K562 (cell line): ENCODE measurements at regions not wholly inside any gene's neighbourhood (a gene's known extent, or its start where the extent isn't known, plus 50 kb on each side); places are given as distances from the start of the nearest gene placed in this dataset.

ENCODE experiments used
- ARID1B ChIP-seq: fragments of 450-650 bp; IDR thresholded peaks from 2 replicates; pipeline ENCODE4 v1.6.1; 2016; ENCODE audit warnings: antibody characterized with exemption, mild to moderate bottlenecking, inconsistent platforms
- CBX5 ChIP-seq: IDR thresholded peaks from 2 replicates; pipeline ENCODE4 v1.6.1; 2014; ENCODE audit warnings: low read depth, borderline replicate concordance
- CHCHD3 ChIP-seq: fragments of 250-450 bp; sonication (Bioruptor Pico); IDR thresholded peaks from 2 replicates; pipeline ENCODE4 v2.1.2; 2022; ENCODE audit warnings: mild to moderate bottlenecking
- DDX20 ChIP-seq: fragments of 450-650 bp; IDR thresholded peaks from 2 replicates; pipeline ENCODE4 v1.6.1; 2016; ENCODE audit warnings: missing genetic modification characterization, low read depth, mild to moderate bottlenecking, missing compliant biosample characterization, moderate library complexity
- EP300 ChIP-seq: IDR thresholded peaks from 2 replicates; pipeline ENCODE4 v1.6.1; 2012; ENCODE audit warnings: low read length, improper control_type of control experiment
- ETV6 ChIP-seq, 3 experiments: fragments of 150-350 bp in 1 of 3; sonication (generic) in 1 of 3; formaldehyde crosslinking in 1 of 3; IDR thresholded peaks; 2 replicates each; pipeline versions ENCODE4 v1.6.1 to v1.8.0; 2014 to 2022; ENCODE audit warnings: borderline replicate concordance in 2 of 3, low read depth in 2 of 3, antibody characterized with exemption in 1 of 3, low read length in 1 of 3, mild to moderate bottlenecking in 1 of 3, missing genetic modification reagents in 1 of 3
- HSF4 ChIP-seq: fragments of 250-450 bp; sonication (Bioruptor Pico); IDR thresholded peaks from 2 replicates; pipeline ENCODE4 v2.1.2; 2022; ENCODE audit warnings: mild to moderate bottlenecking, moderate library complexity, borderline replicate concordance
- NBN ChIP-seq: fragments of 450-650 bp; IDR thresholded peaks from 2 replicates; pipeline ENCODE4 v1.6.1; 2016; ENCODE audit warnings: low read depth, mild to moderate bottlenecking
- POLR2AphosphoS5 ChIP-seq: IDR thresholded peaks from 2 replicates; pipeline ENCODE4 v1.6.1; 2011; ENCODE audit warnings: mild to moderate bottlenecking, low read depth, low read length, moderate library complexity; ENCODE audit not compliant: control insufficient read depth, insufficient read depth
- PRMT5 ChIP-seq: sonication (generic); formaldehyde crosslinking; IDR thresholded peaks from 2 replicates; pipeline ENCODE4 v1.5.0; 2020; ENCODE audit warnings: missing genetic modification reagents
- SNIP1 ChIP-seq: fragments of 450-650 bp; IDR thresholded peaks from 2 replicates; pipeline ENCODE4 v1.7.1; 2017; ENCODE audit warnings: low read depth, mild to moderate bottlenecking
- SREBF1 ChIP-seq: fragments of 150-350 bp; IDR thresholded peaks from 2 replicates; pipeline ENCODE4 v1.6.1; 2014; ENCODE audit warnings: antibody characterized with exemption, low read depth, low read length, borderline replicate concordance
- ZNF197 ChIP-seq: fragments of 200-800 bp; sonication (Bioruptor generic); IDR thresholded peaks from 2 replicates; pipeline ENCODE4 v1.6.1; 2016; ENCODE audit warnings: low read depth, missing genetic modification characterization, missing compliant biosample characterization
- ZNF764 ChIP-seq: fragments of 250-450 bp; sonication (Bioruptor Pico); IDR thresholded peaks from 2 replicates; pipeline ENCODE4 v1.4.0; 2020; ENCODE audit warnings: low read depth, mild to moderate bottlenecking, moderate library complexity
- TF ChIP-seq, protein P1 (sequence below), 2 experiments: IDR thresholded peaks in 1 of 2; conservative IDR thresholded peaks in 1 of 2; 2 replicates each; pipeline ENCODE4 v1.6.1; 2016; ENCODE audit warnings: low read depth in 2 of 2, mild to moderate bottlenecking in 1 of 2, missing compliant biosample characterization in 1 of 2, missing genetic modification characterization in 1 of 2, moderate library complexity in 1 of 2
- TF ChIP-seq, protein P2 (sequence below): fragments of 250-450 bp; sonication (Bioruptor Pico); IDR thresholded peaks from 2 replicates; pipeline ENCODE4 v1.4.0; 2020
- TF ChIP-seq, protein P3 (sequence below): sonication (generic); formaldehyde crosslinking; IDR thresholded peaks from 2 replicates; pipeline ENCODE4 v1.8.0; 2022; ENCODE audit warnings: mild to moderate bottlenecking, missing genetic modification reagents
- TF ChIP-seq, protein P4 (sequence below): fragments of 250-450 bp; sonication (Bioruptor Pico); IDR thresholded peaks from 2 replicates; pipeline ENCODE4 v1.8.0; 2022; ENCODE audit warnings: moderate library complexity, mild to moderate bottlenecking, inconsistent platforms
- TF ChIP-seq, protein P5 (sequence below): sonication (generic); formaldehyde crosslinking; IDR thresholded peaks from 2 replicates; pipeline ENCODE4 v1.8.1; 2023; ENCODE audit warnings: mild to moderate bottlenecking, missing genetic modification reagents

DNA sequence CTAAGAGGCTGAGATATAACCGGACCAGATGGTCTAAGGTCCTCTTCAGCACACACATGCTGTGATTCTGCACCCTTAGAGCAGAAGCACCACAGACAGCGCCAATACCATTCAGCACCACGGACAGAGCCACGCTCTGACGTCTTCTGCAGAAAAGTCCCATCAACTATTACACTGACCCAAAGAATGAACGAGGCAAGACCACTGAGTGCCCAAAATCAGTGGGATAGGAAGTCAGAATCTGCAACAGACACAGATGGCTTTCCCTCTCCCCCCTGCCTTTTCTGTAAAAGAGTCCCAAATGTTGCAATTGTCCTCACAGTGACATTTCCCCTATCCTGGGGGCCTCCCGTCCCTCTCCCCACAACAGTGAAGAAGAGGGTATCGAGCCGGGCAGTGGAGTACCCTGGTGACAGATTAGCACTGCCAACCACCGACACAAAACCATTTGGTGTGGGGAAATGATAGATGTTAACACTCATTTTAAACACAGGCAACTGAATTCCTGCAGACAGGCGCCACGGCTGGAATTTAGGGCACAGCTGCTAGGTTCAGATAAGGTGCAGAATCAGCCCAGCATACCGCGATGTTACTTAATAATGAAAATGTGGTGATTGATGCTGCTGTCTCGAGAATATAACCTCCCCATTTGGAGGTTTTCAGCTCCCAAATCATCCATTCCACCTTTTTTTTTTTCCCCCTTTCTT lies 66.6 kb upstream of the CTNNBL1 start (continued):
- TF ChIP-seq CHCHD3 (no peak), SNIP1 (no peak), POLR2AphosphoS5 (no peak), CBX5 (no peak), DDX20 (tag) (peak; percentile 69; the same call in 1 of the 2 replicates), EP300 (no peak), NBN (no peak), SREBF1 (peak; percentile 23; the same call in 1 of the 2 replicates), HSF4 (CRISPR knock-in tag) (no peak), ARID1B (peak; percentile 72), ZNF764 (CRISPR knock-in tag) (no peak), PRMT5 (CRISPR knock-in tag) (peak; percentile 98), ZNF197 (CRISPR knock-in tag) (peak; percentile 96), ETV6 (IDR thresholded peaks at IDR 0.05; ENCODE audit: borderline replicate concordance in 1 of 2, low read depth in 2 of 2, low read length in 1 of 2) (no peak), ETV6 (CRISPR knock-in tag; IDR thresholded peaks at IDR 0.05; ENCODE audit: borderline replicate concordance) (0 out of 2 replicates have a peak, but pooled peaks have one; percentile 33)
- TF ChIP-seq, protein P1, sequence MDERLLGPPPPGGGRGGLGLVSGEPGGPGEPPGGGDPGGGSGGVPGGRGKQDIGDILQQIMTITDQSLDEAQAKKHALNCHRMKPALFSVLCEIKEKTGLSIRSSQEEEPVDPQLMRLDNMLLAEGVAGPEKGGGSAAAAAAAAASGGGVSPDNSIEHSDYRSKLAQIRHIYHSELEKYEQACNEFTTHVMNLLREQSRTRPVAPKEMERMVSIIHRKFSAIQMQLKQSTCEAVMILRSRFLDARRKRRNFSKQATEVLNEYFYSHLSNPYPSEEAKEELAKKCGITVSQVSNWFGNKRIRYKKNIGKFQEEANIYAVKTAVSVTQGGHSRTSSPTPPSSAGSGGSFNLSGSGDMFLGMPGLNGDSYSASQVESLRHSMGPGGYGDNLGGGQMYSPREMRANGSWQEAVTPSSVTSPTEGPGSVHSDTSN (CRISPR knock-in tag; IDR thresholded peaks at IDR 0.05; ENCODE audit: low read depth), result peak; percentile 45; the same call in 1 of the 2 replicates
- TF ChIP-seq, protein P1 (tag; conservative IDR thresholded peaks at IDR 0.05; ENCODE audit: low read depth), result peak; percentile 44
- TF ChIP-seq, protein P2, sequence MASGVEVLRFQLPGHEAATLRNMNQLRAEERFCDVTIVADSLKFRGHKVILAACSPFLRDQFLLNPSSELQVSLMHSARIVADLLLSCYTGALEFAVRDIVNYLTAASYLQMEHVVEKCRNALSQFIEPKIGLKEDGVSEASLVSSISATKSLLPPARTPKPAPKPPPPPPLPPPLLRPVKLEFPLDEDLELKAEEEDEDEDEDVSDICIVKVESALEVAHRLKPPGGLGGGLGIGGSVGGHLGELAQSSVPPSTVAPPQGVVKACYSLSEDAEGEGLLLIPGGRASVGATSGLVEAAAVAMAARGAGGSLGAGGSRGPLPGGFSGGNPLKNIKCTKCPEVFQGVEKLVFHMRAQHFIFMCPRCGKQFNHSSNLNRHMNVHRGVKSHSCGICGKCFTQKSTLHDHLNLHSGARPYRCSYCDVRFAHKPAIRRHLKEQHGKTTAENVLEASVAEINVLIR (CRISPR knock-in tag), result peak; percentile 52; the same call in 1 of the 2 replicates
- TF ChIP-seq, protein P3, sequence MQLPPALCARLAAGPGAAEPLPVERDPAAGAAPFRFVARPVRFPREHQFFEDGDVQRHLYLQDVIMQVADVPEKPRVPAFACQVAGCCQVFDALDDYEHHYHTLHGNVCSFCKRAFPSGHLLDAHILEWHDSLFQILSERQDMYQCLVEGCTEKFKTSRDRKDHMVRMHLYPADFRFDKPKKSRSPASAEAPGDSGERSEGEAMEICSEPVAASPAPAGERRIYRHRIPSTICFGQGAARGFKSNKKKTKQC (CRISPR knock-in tag), result peak; percentile 99
- TF ChIP-seq, protein P4, sequence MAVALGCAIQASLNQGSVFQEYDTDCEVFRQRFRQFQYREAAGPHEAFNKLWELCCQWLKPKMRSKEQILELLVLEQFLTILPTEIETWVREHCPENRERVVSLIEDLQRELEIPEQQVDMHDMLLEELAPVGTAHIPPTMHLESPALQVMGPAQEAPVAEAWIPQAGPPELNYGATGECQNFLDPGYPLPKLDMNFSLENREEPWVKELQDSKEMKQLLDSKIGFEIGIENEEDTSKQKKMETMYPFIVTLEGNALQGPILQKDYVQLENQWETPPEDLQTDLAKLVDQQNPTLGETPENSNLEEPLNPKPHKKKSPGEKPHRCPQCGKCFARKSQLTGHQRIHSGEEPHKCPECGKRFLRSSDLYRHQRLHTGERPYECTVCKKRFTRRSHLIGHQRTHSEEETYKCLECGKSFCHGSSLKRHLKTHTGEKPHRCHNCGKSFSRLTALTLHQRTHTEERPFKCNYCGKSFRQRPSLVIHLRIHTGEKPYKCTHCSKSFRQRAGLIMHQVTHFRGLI (CRISPR knock-in tag), result no peak
- TF ChIP-seq, protein P5, sequence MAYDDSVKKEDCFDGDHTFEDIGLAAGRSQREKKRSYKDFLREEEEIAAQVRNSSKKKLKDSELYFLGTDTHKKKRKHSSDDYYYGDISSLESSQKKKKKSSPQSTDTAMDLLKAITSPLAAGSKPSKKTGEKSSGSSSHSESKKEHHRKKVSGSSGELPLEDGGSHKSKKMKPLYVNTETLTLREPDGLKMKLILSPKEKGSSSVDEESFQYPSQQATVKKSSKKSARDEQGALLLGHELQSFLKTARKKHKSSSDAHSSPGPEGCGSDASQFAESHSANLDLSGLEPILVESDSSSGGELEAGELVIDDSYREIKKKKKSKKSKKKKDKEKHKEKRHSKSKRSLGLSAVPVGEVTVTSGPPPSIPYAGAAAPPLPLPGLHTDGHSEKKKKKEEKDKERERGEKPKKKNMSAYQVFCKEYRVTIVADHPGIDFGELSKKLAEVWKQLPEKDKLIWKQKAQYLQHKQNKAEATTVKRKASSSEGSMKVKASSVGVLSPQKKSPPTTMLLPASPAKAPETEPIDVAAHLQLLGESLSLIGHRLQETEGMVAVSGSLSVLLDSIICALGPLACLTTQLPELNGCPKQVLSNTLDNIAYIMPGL, result peak; percentile 71; the same call in 1 of the 2 replicates
